ENCODE measurements at regions not wholly inside any gene's neighbourhood (a gene's known extent, or its start where the extent isn't known, plus 50 kb on each side); places are given as distances from the start of the nearest gene placed in this dataset.

DNA sequence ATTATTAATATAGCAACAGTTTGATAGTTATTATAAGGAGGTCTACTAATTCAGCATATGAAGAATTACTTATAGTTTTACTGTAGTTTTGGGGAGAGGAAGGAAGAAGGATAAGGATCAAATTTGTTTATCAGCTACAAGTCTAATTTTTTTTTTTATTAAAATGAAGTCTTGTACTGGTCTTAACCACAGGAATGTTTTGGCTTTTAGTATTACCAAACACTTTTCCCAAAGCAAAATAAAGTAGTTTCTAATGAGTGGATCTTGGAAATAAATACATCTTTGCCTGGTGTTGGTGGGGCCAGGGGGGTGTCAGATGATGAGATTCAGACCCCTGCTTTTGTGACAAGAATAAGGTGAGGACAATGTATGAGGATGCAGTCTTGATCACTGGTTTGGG is 57.2 kb upstream of the ZDHHC17 start:
- H3K4me3 ChIP-seq (ENCODE audit: low read depth, low read length): no peak overlapping the region
- no peak for TF ChIP-seq CTCF (IDR thresholded peaks at IDR 0.05; ENCODE audit: low read depth, low read length, missing control alignments)
- in situ Hi-C loops (cut with HindIII; ENCODE audit: low sequenced_read_pairs): no loop called here
- no peak for DNase-seq (ENCODE audit: low read depth)

GRCh38 chr12:76707772-76708171 is 56.1 kb upstream of the ZDHHC17 start:
- H3K4me3 ChIP-seq (ENCODE audit: low read depth, low read length): no peak overlapping the region
- no peak for TF ChIP-seq CTCF (IDR thresholded peaks at IDR 0.05; ENCODE audit: low read depth, low read length, missing control alignments)
- in situ Hi-C loops (cut with HindIII; ENCODE audit: low sequenced_read_pairs): no loop called here
- no peak for DNase-seq (ENCODE audit: low read depth)

- no peak for TF ChIP-seq CTCF (IDR thresholded peaks at IDR 0.05; ENCODE audit: low read depth, low read length, missing control alignments)
- in situ Hi-C loops (cut with HindIII; ENCODE audit: low sequenced_read_pairs): no loop called here
- no peak for DNase-seq (ENCODE audit: low read depth)
- no peak overlapping the region for H3K4me3 ChIP-seq (ENCODE audit: low read depth, low read length)
Measured at GRCh38 chr12:76708296-76708695, 55.6 kb upstream of the ZDHHC17 start.

- in situ Hi-C loops (cut with HindIII; ENCODE audit: low sequenced_read_pairs): no loop called here
- H3K4me3 ChIP-seq (ENCODE audit: low read depth, low read length): no peak overlapping the region
- DNase-seq (ENCODE audit: low read depth): no peak
- no peak for TF ChIP-seq CTCF (IDR thresholded peaks at IDR 0.05; ENCODE audit: low read depth, low read length, missing control alignments)
Measured at GRCh38 chr12:76711241-76711640, 52.7 kb upstream of the ZDHHC17 start.

- no peak for DNase-seq (ENCODE audit: low read depth)
- TF ChIP-seq CTCF (IDR thresholded peaks at IDR 0.05; ENCODE audit: low read depth, low read length, missing control alignments): no peak
- H3K4me3 ChIP-seq (ENCODE audit: low read depth, low read length): no peak overlapping the region
- in situ Hi-C loops (cut with HindIII; ENCODE audit: low sequenced_read_pairs): no loop called here
Measured at GRCh38 chr12:76713130-76713529, 50.8 kb upstream of the ZDHHC17 start.

GRCh38 chr12:76713986-76714385 is 49.9 kb upstream of the ZDHHC17 start:
- H3K4me3 ChIP-seq (ENCODE audit: low read depth, low read length): no peak overlapping the region
- DNase-seq (ENCODE audit: low read depth): no peak
- no peak for TF ChIP-seq CTCF (IDR thresholded peaks at IDR 0.05; ENCODE audit: low read depth, low read length, missing control alignments)
- in situ Hi-C loops (cut with HindIII; ENCODE audit: low sequenced_read_pairs): no loop called here
